CD14-positive monocyte (primary cell): ENCODE measurements at regions not wholly inside any gene's neighbourhood (a gene's known extent, or its start where the extent isn't known, plus 50 kb on each side); places are given as distances from the start of the nearest gene placed in this dataset.

Experiments
- DNase-seq, 3 donors: peaks; one replicate each; pipeline ENCODE4 v3.0.0-alpha.2; 2011 to 2022
- H2AFZ ChIP-seq: 2 replicates; pipeline ENCODE4 v1.6.0; 2012; ENCODE audit warnings: mild to moderate bottlenecking, low read depth, low read length, inconsistent platforms; ENCODE audit not compliant: insufficient read depth, poor library complexity, severe bottlenecking
- H3K27ac ChIP-seq, 2 donors: 1 replicate in 1 of 2; 2 replicates in 1 of 2; pipeline ENCODE4 v1.5.1; 2012 to 2013; ENCODE audit warnings: low read length in 2 of 2, control low read depth in 1 of 2, inconsistent platforms in 1 of 2, low read depth in 1 of 2, mild to moderate bottlenecking in 1 of 2
- H3K27me3 ChIP-seq, 2 donors: one replicate each; pipeline versions ENCODE4 v1.6.0 to v1.6.1; 2011 to 2013; ENCODE audit warnings: low read length in 2 of 2; ENCODE audit not compliant: control insufficient read depth in 2 of 2, insufficient read depth in 2 of 2
- H3K36me3 ChIP-seq, 2 donors: replicated peaks in 1 of 2; 1 replicate in 1 of 2; 2 replicates in 1 of 2; pipeline versions ENCODE4 v1.5.1 to v1.6.1; 2012 to 2013; ENCODE audit warnings: low read length in 2 of 2, control low read depth in 1 of 2, inconsistent platforms in 1 of 2, mild to moderate bottlenecking in 1 of 2; ENCODE audit not compliant: insufficient read depth in 2 of 2, control insufficient read depth in 1 of 2
- H3K4me1 ChIP-seq, 2 donors: 1 replicate in 1 of 2; 2 replicates in 1 of 2; pipeline versions ENCODE4 v1.5.1 to v1.6.1; 2012 to 2013; ENCODE audit warnings: low read length in 2 of 2, control low read depth in 1 of 2, inconsistent platforms in 1 of 2, mild to moderate bottlenecking in 1 of 2, moderate library complexity in 1 of 2; ENCODE audit not compliant: insufficient read depth in 2 of 2, control insufficient read depth in 1 of 2
- H3K4me2 ChIP-seq: replicated peaks from 2 replicates; pipeline ENCODE3; 2012; ENCODE audit warnings: low read length, moderate library complexity, mild to moderate bottlenecking; ENCODE audit not compliant: poor library complexity, severe bottlenecking; ENCODE audit errors: extremely low read depth
- H3K4me3 ChIP-seq, 3 experiments: fragments of 200-600 bp in 1 of 3; sonication (generic) in 1 of 3; replicated peaks in 1 of 3; 1 replicate in 2 of 3; 2 replicates in 1 of 3; pipeline ENCODE4 v1.5.1; 2011 to 2013; ENCODE audit warnings: low read length in 3 of 3, mild to moderate bottlenecking in 3 of 3, control low read depth in 2 of 3, low read depth in 2 of 3, inconsistent platforms in 1 of 3, moderate library complexity in 1 of 3
- H3K79me2 ChIP-seq: 2 replicates; pipeline ENCODE4 v1.6.0; 2012; ENCODE audit warnings: mild to moderate bottlenecking, control low read depth, inconsistent platforms, low read length, moderate library complexity; ENCODE audit not compliant: insufficient read depth
- H3K9ac ChIP-seq: 2 replicates; pipeline ENCODE4 v1.6.0; 2017; ENCODE audit warnings: low read length, mild to moderate bottlenecking; ENCODE audit not compliant: insufficient read depth, poor library complexity, severe bottlenecking
- H3K9me3 ChIP-seq, 2 donors: replicated peaks in 1 of 2; 1 replicate in 1 of 2; 2 replicates in 1 of 2; pipeline versions ENCODE4 v1.5.1 to v1.6.1; 2012 to 2013; ENCODE audit warnings: low read length in 2 of 2, control low read depth in 1 of 2; ENCODE audit not compliant: control insufficient read depth in 1 of 2, insufficient read depth in 1 of 2
- H4K20me1 ChIP-seq: 2 replicates; pipeline ENCODE4 v1.6.0; 2012; ENCODE audit warnings: mild to moderate bottlenecking, low read length, control low read depth, moderate library complexity; ENCODE audit not compliant: insufficient read depth
- H3K27ac Mint-ChIP-seq, 7 donors: one replicate each; pipeline ENCODE4 v1.8.0; 2020; ENCODE audit warnings: mild to moderate bottlenecking in 7 of 7, mixed read lengths in 7 of 7, moderate library complexity in 6 of 7, inconsistent platforms in 2 of 7
- H3K27me3 Mint-ChIP-seq, 3 donors: one replicate each; pipeline ENCODE4 v1.8.0; 2021 to 2022; ENCODE audit warnings: low read depth in 3 of 3, mild to moderate bottlenecking in 3 of 3, mixed read lengths in 3 of 3, moderate library complexity in 3 of 3, inconsistent platforms in 1 of 3
- H3K36me3 Mint-ChIP-seq, 2 donors: one replicate each; pipeline ENCODE4 v1.8.0; 2020; ENCODE audit warnings: mixed read lengths in 2 of 2, inconsistent platforms in 1 of 2, mild to moderate bottlenecking in 1 of 2
- H3K4me1 Mint-ChIP-seq: one replicate; pipeline ENCODE4 v1.8.0; 2020; ENCODE audit warnings: mild to moderate bottlenecking, mixed read lengths
- H3K4me3 Mint-ChIP-seq, 2 donors: one replicate each; pipeline ENCODE4 v1.8.0; 2020; ENCODE audit warnings: mild to moderate bottlenecking in 2 of 2, mixed read lengths in 2 of 2, moderate library complexity in 1 of 2
- H3K9me3 Mint-ChIP-seq, 7 donors: one replicate each; pipeline ENCODE4 v1.8.0; 2020 to 2022; ENCODE audit warnings: mixed read lengths in 7 of 7, mild to moderate bottlenecking in 6 of 7, moderate library complexity in 6 of 7, inconsistent platforms in 2 of 7
- CTCF ChIP-seq: fragments of 200-600 bp; IDR thresholded peaks from one replicate; pipeline ENCODE4 v1.8.0; 2022; ENCODE audit warnings: antibody characterized with exemption, mild to moderate bottlenecking
- WGBS: methylation state at CpG from one replicate; pipeline ENCODE4 v1.1.5; 2013; ENCODE audit warnings: missing lambda C conversion rate; ENCODE audit not compliant: insufficient coverage; 5-methylcytosine and 5-hydroxymethylcytosine counted together
- intact Hi-C, 2 donors: fragments of 100-400 bp; cut with micrococcal nuclease; formaldehyde crosslinking; loops; one replicate each; pipeline versions ENCODE4 v1.15.0 to v1.15.1; 2023

DNA sequence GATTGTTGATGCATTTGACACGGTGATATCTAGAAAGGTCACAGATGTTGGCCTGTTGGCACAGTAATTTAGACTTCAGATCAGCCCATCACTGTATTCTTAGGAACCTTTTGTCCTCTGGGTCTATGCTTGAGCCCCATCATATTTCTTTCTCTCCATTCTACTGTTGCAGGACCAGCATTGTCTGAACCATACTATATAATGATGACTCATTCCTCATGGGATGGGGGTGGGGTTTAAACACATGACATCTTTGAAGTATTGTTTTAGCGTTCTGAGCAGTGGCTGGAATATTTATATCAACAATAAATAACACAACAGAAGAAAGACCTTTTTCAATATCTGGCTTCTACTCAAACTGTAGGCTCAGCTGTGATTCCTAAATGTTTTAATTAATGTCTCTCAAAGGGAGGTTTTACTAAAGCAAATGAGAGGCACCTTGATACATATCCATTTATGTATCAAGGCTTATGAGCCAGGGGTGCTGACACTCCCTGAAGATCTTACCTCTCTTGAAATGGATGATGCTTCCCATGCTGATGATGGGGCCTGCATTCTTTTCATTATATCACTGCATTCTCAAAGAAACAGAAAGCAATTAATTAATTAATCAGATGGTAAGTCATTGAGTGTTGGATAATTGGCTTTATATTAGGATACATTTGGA lies 379.0 kb upstream of the GOT2 start:
- H3K4me1 Mint-ChIP-seq = no peaks in the 10 kb centered on the region
- peaks cover 0 to 9% (median 3%) of the 10 kb centered on the region in 7 donors for H3K9me3 Mint-ChIP-seq
- H3K4me3 ChIP-seq = no peak overlapping the region
- no peaks in the 10 kb centered on the region for H3K27me3 Mint-ChIP-seq
- H3K36me3 Mint-ChIP-seq = no peaks in the 10 kb centered on the region
- DNase-seq = no peak
- H4K20me1 ChIP-seq = no peaks in the 10 kb centered on the region
- H3K79me2 ChIP-seq = no peaks in the 10 kb centered on the region
- H3K36me3 ChIP-seq = no peaks in the 10 kb centered on the region
- H3K9ac ChIP-seq = no peak overlapping the region
- TF ChIP-seq CTCF = no peak
- no peak overlapping the region for H3K27ac ChIP-seq
- H3K9me3 ChIP-seq = peaks cover 0 to 7% of the 10 kb centered on the region in 2 donors
- H2AFZ ChIP-seq = no peak overlapping the region
- no peaks in the 10 kb centered on the region for H3K27me3 ChIP-seq
- H3K4me3 Mint-ChIP-seq = no peak overlapping the region
- no peaks in the 10 kb centered on the region for H3K4me1 ChIP-seq
- no peak overlapping the region for H3K27ac Mint-ChIP-seq
- no CpG with 5 or more reads among the region's 2 CpGs for WGBS
- intact Hi-C loops = no loop called here
- H3K4me2 ChIP-seq = no peak overlapping the region

GRCh38 chr16:59111280-59111679 lies 377.2 kb upstream of the GOT2 start:
- no peak overlapping the region for H3K27ac Mint-ChIP-seq
- Histone ChIP-seq H3K9ac (no peak overlapping the region), H3K79me2 (no peaks in the 10 kb centered on the region), H3K27ac (no peak overlapping the region), H3K27me3 (no peaks in the 10 kb centered on the region), H3K4me2 (no peak overlapping the region), H3K9me3 (peaks cover 0 to 7% of the 10 kb centered on the region in 2 donors), H4K20me1 (no peaks in the 10 kb centered on the region), H2AFZ (no peak overlapping the region), H3K4me1 (no peaks in the 10 kb centered on the region), H3K4me3 (no peak overlapping the region), H3K36me3 (no peaks in the 10 kb centered on the region)
- H3K4me1 Mint-ChIP-seq = no peaks in the 10 kb centered on the region
- intact Hi-C loops = no loop called here
- no peak for DNase-seq
- no peak overlapping the region for H3K4me3 Mint-ChIP-seq
- TF ChIP-seq CTCF = no peak
- H3K36me3 Mint-ChIP-seq = no peaks in the 10 kb centered on the region
- H3K27me3 Mint-ChIP-seq = peaks cover 0 to 2% (median 0%) of the 10 kb centered on the region in 3 donors
- H3K9me3 Mint-ChIP-seq = peaks cover 0 to 10% (median 1%) of the 10 kb centered on the region in 7 donors
